ENCODE measurements at regions not wholly inside any gene's neighbourhood (a gene's known extent, or its start where the extent isn't known, plus 50 kb on each side); places are given as distances from the start of the nearest gene placed in this dataset.

GRCh38 chr6:134686071-134686470 is 263.8 kb downstream of the ALDH8A1 start:
- no peak for TF ChIP-seq CTCF (IDR thresholded peaks at IDR 0.05 in 8 of 11, conservative IDR thresholded peaks at IDR 0.05 in 3 of 11)
- TF ChIP-seq POLR2A (IDR thresholded peaks at IDR 0.05): no peak
- TF ChIP-seq POLR2AphosphoS5 (IDR thresholded peaks at IDR 0.05): no peak

All from spleen (tissue), 7 donors.